ENCODE measurements at regions not wholly inside any gene's neighbourhood (a gene's known extent, or its start where the extent isn't known, plus 50 kb on each side); places are given as distances from the start of the nearest gene placed in this dataset.

- TF ChIP-seq, protein P1, sequence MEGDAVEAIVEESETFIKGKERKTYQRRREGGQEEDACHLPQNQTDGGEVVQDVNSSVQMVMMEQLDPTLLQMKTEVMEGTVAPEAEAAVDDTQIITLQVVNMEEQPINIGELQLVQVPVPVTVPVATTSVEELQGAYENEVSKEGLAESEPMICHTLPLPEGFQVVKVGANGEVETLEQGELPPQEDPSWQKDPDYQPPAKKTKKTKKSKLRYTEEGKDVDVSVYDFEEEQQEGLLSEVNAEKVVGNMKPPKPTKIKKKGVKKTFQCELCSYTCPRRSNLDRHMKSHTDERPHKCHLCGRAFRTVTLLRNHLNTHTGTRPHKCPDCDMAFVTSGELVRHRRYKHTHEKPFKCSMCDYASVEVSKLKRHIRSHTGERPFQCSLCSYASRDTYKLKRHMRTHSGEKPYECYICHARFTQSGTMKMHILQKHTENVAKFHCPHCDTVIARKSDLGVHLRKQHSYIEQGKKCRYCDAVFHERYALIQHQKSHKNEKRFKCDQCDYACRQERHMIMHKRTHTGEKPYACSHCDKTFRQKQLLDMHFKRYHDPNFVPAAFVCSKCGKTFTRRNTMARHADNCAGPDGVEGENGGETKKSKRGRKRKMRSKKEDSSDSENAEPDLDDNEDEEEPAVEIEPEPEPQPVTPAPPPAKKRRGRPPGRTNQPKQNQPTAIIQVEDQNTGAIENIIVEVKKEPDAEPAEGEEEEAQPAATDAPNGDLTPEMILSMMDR (IDR thresholded peaks at IDR 0.05) = no peak
- TF ChIP-seq POLR2A (IDR thresholded peaks at IDR 0.05) = no peak
Observed at GRCh38 chr7:41586931-41587640, 115.8 kb downstream of the INHBA start.
